HG02870 (cell line): ENCODE measurements at regions not wholly inside any gene's neighbourhood (a gene's known extent, or its start where the extent isn't known, plus 50 kb on each side); places are given as distances from the start of the nearest gene placed in this dataset.
"Not testable (repeated sequence)": the region's sequence is repeated elsewhere in the genome, so short reads cannot be mapped to it uniquely, and the experiment has no call there.

Experiments
- ATAC-seq: cut with Tn5 transposase; IDR thresholded peaks from one replicate; pipeline ENCODE4 v1.9.1; 2021; ENCODE audit warnings: mild to moderate bottlenecking, moderate library complexity; ENCODE audit not compliant: unreplicated experiment

GRCh38 chr9:26789959-26790358, 102.6 kb downstream of the CAAP1 start:
- ATAC-seq = no peak

GRCh38 chr9:26786564-26786963, 106.0 kb downstream of the CAAP1 start:
- ATAC-seq = no peak

GRCh38 chr9:26782899-26783298, 109.7 kb downstream of the CAAP1 start:
- ATAC-seq = no peak

- ATAC-seq = no peak
Measured at GRCh38 chr9:26781906-26782305, 110.7 kb downstream of the CAAP1 start.

GRCh38 chr9:26780307-26780706, 112.3 kb downstream of the CAAP1 start:
- ATAC-seq = not testable (repeated sequence)

- ATAC-seq = no peak
Measured at GRCh38 chr9:26779062-26779461, 113.5 kb downstream of the CAAP1 start.

- no peak for ATAC-seq
Measured at GRCh38 chr9:26775391-26775790, 117.2 kb downstream of the CAAP1 start.

- no peak for ATAC-seq
Measured at GRCh38 chr9:26773056-26773455, 119.5 kb downstream of the CAAP1 start.

GRCh38 chr9:26770821-26771220, 121.8 kb downstream of the CAAP1 start:
- no peak for ATAC-seq

GRCh38 chr9:26768145-26768544, 124.5 kb downstream of the CAAP1 start:
- no peak for ATAC-seq

GRCh38 chr9:26760675-26761074, 131.9 kb downstream of the CAAP1 start:
- ATAC-seq = no peak

GRCh38 chr9:26758655-26759054, 133.9 kb downstream of the CAAP1 start:
- ATAC-seq = no peak

- no peak for ATAC-seq
Measured at GRCh38 chr9:26756881-26757280, 135.7 kb downstream of the CAAP1 start.

GRCh38 chr9:26755476-26755875, 137.1 kb downstream of the CAAP1 start:
- no peak for ATAC-seq

GRCh38 chr9:26754509-26755164, 138.0 kb downstream of the CAAP1 start:
- ATAC-seq = no peak

GRCh38 chr9:26753971-26754370, 138.6 kb downstream of the CAAP1 start:
- no peak for ATAC-seq

GRCh38 chr9:26750162-26750561, 142.4 kb downstream of the CAAP1 start:
- ATAC-seq = no peak

- no peak for ATAC-seq
Measured at GRCh38 chr9:26748449-26749058, 144.0 kb downstream of the CAAP1 start.

- ATAC-seq = no peak
Measured at GRCh38 chr9:26747611-26748010, 145.0 kb downstream of the CAAP1 start.

GRCh38 chr9:26746357-26747072, 146.1 kb downstream of the CAAP1 start:
- ATAC-seq = peak; percentile 84

GRCh38 chr9:26745111-26745510, 147.5 kb downstream of the CAAP1 start:
- no peak for ATAC-seq
